ENCODE measurements at regions not wholly inside any gene's neighbourhood (a gene's known extent, or its start where the extent isn't known, plus 50 kb on each side); places are given as distances from the start of the nearest gene placed in this dataset.

DNA sequence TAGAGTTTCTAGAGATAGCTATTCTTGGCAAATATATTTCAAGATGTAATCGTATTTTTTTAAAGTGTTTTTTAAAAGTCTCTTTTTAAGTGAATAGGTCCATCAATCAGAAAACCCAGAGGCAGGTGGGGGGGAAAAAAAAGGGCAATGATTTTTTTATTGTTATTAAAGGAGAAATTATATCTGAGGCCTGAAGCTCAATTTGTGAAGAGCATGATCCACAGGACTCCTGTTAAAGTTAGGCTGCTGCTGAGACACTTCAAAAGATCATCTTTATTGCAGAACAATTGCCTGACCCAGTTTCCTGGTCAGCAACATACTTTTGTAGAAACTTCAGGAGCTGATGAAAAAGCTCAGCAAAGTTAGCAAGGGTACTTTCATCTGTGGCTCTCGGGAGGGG lies 326.2 kb downstream of the RASEF start:
- Histone ChIP-seq H3K36me3 (replicated peaks in 1 of 2; ENCODE audit: control insufficient read depth in 1 of 2, insufficient read depth in 2 of 2, low read length in 2 of 2) (no peaks in the 10 kb centered on the region), H3K79me2 (ENCODE audit: insufficient read depth, low read length) (no peaks in the 10 kb centered on the region), H2AFZ (ENCODE audit: insufficient read depth, low read depth, low read length, poor library complexity, severe bottlenecking) (no peak overlapping the region), H3K9ac (ENCODE audit: insufficient read depth, low read length, poor library complexity, severe bottlenecking) (no peak overlapping the region), H3K27me3 (ENCODE audit: control insufficient read depth in 2 of 2, insufficient read depth in 2 of 2, low read length in 2 of 2) (no peaks in the 10 kb centered on the region), H4K20me1 (ENCODE audit: insufficient read depth, low read length) (no peaks in the 10 kb centered on the region), H3K4me2 (replicated peaks; ENCODE audit: extremely low read depth, low read length, poor library complexity, severe bottlenecking) (no peak overlapping the region), H3K4me3 (replicated peaks in 1 of 3; ENCODE audit: low read depth in 2 of 3, low read length in 3 of 3) (no peak overlapping the region), H3K9me3 (replicated peaks in 1 of 2; ENCODE audit: control insufficient read depth in 1 of 2, insufficient read depth in 1 of 2, low read length in 2 of 2) (peaks cover 0 to 3% of the 10 kb centered on the region in 2 donors), H3K4me1 (ENCODE audit: control insufficient read depth in 1 of 2, insufficient read depth in 2 of 2, low read length in 2 of 2) (no peaks in the 10 kb centered on the region), H3K27ac (ENCODE audit: low read depth in 1 of 2, low read length in 2 of 2) (no peak overlapping the region)
- H3K4me1 Mint-ChIP-seq: peaks cover 3% of the 10 kb centered on the region
- intact Hi-C loops (cut with micrococcal nuclease): no loop called here
- DNase-seq: no peak
- WGBS (ENCODE audit: insufficient coverage): 92% methylated on average over 1 of the region's 2 CpGs
- no peaks in the 10 kb centered on the region for H3K36me3 Mint-ChIP-seq
- H3K4me3 Mint-ChIP-seq: no peak overlapping the region
- peaks cover 0 to 3% (median 0%) of the 10 kb centered on the region in 7 donors for H3K9me3 Mint-ChIP-seq
- TF ChIP-seq, protein P1, sequence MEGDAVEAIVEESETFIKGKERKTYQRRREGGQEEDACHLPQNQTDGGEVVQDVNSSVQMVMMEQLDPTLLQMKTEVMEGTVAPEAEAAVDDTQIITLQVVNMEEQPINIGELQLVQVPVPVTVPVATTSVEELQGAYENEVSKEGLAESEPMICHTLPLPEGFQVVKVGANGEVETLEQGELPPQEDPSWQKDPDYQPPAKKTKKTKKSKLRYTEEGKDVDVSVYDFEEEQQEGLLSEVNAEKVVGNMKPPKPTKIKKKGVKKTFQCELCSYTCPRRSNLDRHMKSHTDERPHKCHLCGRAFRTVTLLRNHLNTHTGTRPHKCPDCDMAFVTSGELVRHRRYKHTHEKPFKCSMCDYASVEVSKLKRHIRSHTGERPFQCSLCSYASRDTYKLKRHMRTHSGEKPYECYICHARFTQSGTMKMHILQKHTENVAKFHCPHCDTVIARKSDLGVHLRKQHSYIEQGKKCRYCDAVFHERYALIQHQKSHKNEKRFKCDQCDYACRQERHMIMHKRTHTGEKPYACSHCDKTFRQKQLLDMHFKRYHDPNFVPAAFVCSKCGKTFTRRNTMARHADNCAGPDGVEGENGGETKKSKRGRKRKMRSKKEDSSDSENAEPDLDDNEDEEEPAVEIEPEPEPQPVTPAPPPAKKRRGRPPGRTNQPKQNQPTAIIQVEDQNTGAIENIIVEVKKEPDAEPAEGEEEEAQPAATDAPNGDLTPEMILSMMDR (IDR thresholded peaks at IDR 0.05): no peak
- H3K27ac Mint-ChIP-seq: no peak overlapping the region
- H3K27me3 Mint-ChIP-seq (ENCODE audit: low read depth in 3 of 3): no peaks in the 10 kb centered on the region

DNA sequence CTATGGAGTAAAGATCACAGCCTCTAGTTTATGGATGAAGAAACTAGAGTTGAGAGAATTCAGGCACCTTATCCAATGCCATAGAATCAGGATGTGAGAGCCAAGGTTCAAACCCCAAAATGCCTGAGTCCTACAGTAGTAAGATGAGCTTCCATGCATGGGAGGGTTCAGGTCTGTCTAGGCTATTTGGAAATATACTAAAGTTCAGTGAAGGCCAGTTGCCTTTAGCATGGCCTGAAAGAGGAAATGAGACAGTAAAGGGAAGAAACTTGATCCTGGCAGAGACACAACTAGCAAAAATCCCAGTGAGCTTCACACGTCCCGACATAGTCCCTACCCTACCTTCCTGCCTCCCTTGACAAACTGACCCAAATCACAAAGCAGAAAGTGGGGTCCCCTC lies 317.0 kb downstream of the RASEF start:
- Histone ChIP-seq H3K79me2 (ENCODE audit: insufficient read depth, low read length) (no peaks in the 10 kb centered on the region), H3K4me1 (ENCODE audit: control insufficient read depth in 1 of 2, insufficient read depth in 2 of 2, low read length in 2 of 2) (no peaks in the 10 kb centered on the region), H2AFZ (ENCODE audit: insufficient read depth, low read depth, low read length, poor library complexity, severe bottlenecking) (no peak overlapping the region), H3K36me3 (replicated peaks in 1 of 2; ENCODE audit: control insufficient read depth in 1 of 2, insufficient read depth in 2 of 2, low read length in 2 of 2) (no peaks in the 10 kb centered on the region), H3K9me3 (replicated peaks in 1 of 2; ENCODE audit: control insufficient read depth in 1 of 2, insufficient read depth in 1 of 2, low read length in 2 of 2) (no peaks in the 10 kb centered on the region), H3K4me3 (replicated peaks in 1 of 3; ENCODE audit: low read depth in 2 of 3, low read length in 3 of 3) (no peak overlapping the region), H3K9ac (ENCODE audit: insufficient read depth, low read length, poor library complexity, severe bottlenecking) (no peak overlapping the region), H3K27me3 (ENCODE audit: control insufficient read depth in 2 of 2, insufficient read depth in 2 of 2, low read length in 2 of 2) (no peaks in the 10 kb centered on the region), H4K20me1 (ENCODE audit: insufficient read depth, low read length) (no peaks in the 10 kb centered on the region), H3K4me2 (replicated peaks; ENCODE audit: extremely low read depth, low read length, poor library complexity, severe bottlenecking) (no peak overlapping the region), H3K27ac (ENCODE audit: low read depth in 1 of 2, low read length in 2 of 2) (no peak overlapping the region)
- Mint-ChIP-seq H3K4me1 (peaks cover 4% of the 10 kb centered on the region), H3K9me3 (peaks cover 0 to 2% (median 0%) of the 10 kb centered on the region in 7 donors), H3K36me3 (no peaks in the 10 kb centered on the region), H3K27ac (no peak overlapping the region), H3K4me3 (no peak overlapping the region), H3K27me3 (ENCODE audit: low read depth in 3 of 3) (peaks cover 0 to 2% (median 0%) of the 10 kb centered on the region in 3 donors)
- WGBS (ENCODE audit: insufficient coverage): 16% methylated on average over 2 of the region's 2 CpGs
- intact Hi-C loops (cut with micrococcal nuclease): no loop called here
- TF ChIP-seq, protein P1 (IDR thresholded peaks at IDR 0.05): no peak
- no peak for DNase-seq

Measured in CD14-positive monocyte (primary cell).